ENCODE measurements at regions not wholly inside any gene's neighbourhood (a gene's known extent, or its start where the extent isn't known, plus 50 kb on each side); places are given as distances from the start of the nearest gene placed in this dataset.
"Not testable (repeated sequence)": the region's sequence is repeated elsewhere in the genome, so short reads cannot be mapped to it uniquely, and the experiment has no call there.

DNA sequence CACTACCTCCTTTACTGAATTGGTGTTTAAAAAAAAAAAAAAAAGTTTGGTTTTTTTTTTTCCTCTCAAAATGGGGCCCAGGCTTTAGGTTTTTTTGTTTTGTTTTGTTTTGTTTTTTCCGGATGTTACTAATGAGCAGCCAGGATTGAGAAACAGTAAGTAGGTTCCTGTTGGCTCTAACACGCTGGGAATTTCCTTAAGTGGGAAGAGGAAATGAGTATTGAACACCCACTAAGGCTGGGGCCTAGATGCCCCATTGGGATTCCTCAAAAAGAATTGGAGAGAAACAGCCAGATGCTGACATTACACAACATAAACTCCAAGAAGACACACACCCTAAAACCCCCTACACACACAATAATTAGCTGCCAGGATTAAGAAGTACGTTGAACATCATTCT, 102.2 kb upstream of the NANOS1 start:
- no peak for ATAC-seq

GRCh38 chr10:118930614-118931013, 98.9 kb upstream of the NANOS1 start:
- H3K27me3 Mint-ChIP-seq, result peaks cover 23% of the 10 kb centered on the region
- no peaks in the 10 kb centered on the region for H3K4me1 Mint-ChIP-seq
- peaks cover 33% of the 10 kb centered on the region for H3K9me3 Mint-ChIP-seq
- H3K27ac Mint-ChIP-seq, result no peak overlapping the region
- DNase-seq (no peak), ATAC-seq (no peak)
- H3K4me3 Mint-ChIP-seq, result no peak overlapping the region
- no peaks in the 10 kb centered on the region for H3K36me3 Mint-ChIP-seq (ENCODE audit: low read depth)

More for the DNA sequence above, 102.2 kb upstream of the NANOS1 start:
- H3K27me3 Mint-ChIP-seq, result peaks cover 3% of the 10 kb centered on the region
- no peaks in the 10 kb centered on the region for H3K4me1 Mint-ChIP-seq
- H3K27ac Mint-ChIP-seq, result no peak overlapping the region
- no peak for DNase-seq
- H3K9me3 Mint-ChIP-seq, result peaks cover 24% of the 10 kb centered on the region
- no peak overlapping the region for H3K4me3 Mint-ChIP-seq
- H3K36me3 Mint-ChIP-seq (ENCODE audit: low read depth), result no peaks in the 10 kb centered on the region

DNA sequence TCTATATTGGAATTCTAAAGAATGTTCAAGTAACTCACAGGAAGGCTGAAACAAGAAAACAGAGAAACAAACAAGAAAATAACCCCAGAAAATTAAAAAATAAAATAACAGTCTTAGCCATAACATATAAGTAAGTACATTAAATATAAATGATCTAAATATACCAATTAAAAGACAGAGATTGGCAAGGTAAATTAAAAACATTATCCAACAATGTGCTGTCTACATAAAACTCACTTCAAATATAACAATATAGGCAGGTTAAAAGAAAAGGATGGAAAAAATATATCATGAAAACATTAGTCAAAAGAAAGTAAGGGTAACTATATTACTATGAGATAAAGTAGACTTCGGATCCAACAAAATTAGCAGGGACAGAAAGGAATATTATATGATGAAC, 98.1 kb upstream of the NANOS1 start:
- Mint-ChIP-seq H3K27ac (no peak overlapping the region), H3K4me1 (no peaks in the 10 kb centered on the region), H3K4me3 (no peak overlapping the region), H3K36me3 (ENCODE audit: low read depth) (no peaks in the 10 kb centered on the region), H3K27me3 (peaks cover 26% of the 10 kb centered on the region), H3K9me3 (peaks cover 33% of the 10 kb centered on the region)
- no peak for ATAC-seq
- no peak for DNase-seq

- ATAC-seq; H3K4me1 Mint-ChIP-seq; DNase-seq; H3K4me3 Mint-ChIP-seq; H3K36me3 Mint-ChIP-seq (ENCODE audit: low read depth); H3K27ac Mint-ChIP-seq: not testable (repeated sequence)
- Mint-ChIP-seq H3K9me3 (peaks cover 33% of the 10 kb centered on the region), H3K27me3 (peaks cover 26% of the 10 kb centered on the region)
These were observed 97.4 kb upstream of the NANOS1 start for GRCh38 chr10:118932154-118932553.

- Mint-ChIP-seq H3K36me3 (ENCODE audit: low read depth) (no peaks in the 10 kb centered on the region), H3K27me3 (peaks cover 53% of the 10 kb centered on the region), H3K27ac (no peak overlapping the region), H3K9me3 (peaks cover 10% of the 10 kb centered on the region), H3K4me3 (no peak overlapping the region), H3K4me1 (no peaks in the 10 kb centered on the region)
- DNase-seq (no peak), ATAC-seq (no peak)
These were observed 92.3 kb upstream of the NANOS1 start for GRCh38 chr10:118937226-118937625.

- Mint-ChIP-seq H3K27me3 (peaks cover 35% of the 10 kb centered on the region), H3K27ac (no peak overlapping the region), H3K4me1 (no peaks in the 10 kb centered on the region), H3K36me3 (ENCODE audit: low read depth) (no peaks in the 10 kb centered on the region), H3K9me3 (no peaks in the 10 kb centered on the region), H3K4me3 (no peak overlapping the region)
- DNase-seq, result no peak
- no peak for ATAC-seq
These were observed 90.1 kb upstream of the NANOS1 start for GRCh38 chr10:118939211-118940007.

GRCh38 chr10:118940386-118940785, 89.1 kb upstream of the NANOS1 start:
- H3K9me3 Mint-ChIP-seq, result no peaks in the 10 kb centered on the region
- no peak overlapping the region for H3K4me3 Mint-ChIP-seq
- H3K4me1 Mint-ChIP-seq, result no peaks in the 10 kb centered on the region
- no peak for ATAC-seq
- H3K36me3 Mint-ChIP-seq (ENCODE audit: low read depth), result no peaks in the 10 kb centered on the region
- peaks cover 33% of the 10 kb centered on the region for H3K27me3 Mint-ChIP-seq
- no peak overlapping the region for H3K27ac Mint-ChIP-seq
- no peak for DNase-seq

DNA sequence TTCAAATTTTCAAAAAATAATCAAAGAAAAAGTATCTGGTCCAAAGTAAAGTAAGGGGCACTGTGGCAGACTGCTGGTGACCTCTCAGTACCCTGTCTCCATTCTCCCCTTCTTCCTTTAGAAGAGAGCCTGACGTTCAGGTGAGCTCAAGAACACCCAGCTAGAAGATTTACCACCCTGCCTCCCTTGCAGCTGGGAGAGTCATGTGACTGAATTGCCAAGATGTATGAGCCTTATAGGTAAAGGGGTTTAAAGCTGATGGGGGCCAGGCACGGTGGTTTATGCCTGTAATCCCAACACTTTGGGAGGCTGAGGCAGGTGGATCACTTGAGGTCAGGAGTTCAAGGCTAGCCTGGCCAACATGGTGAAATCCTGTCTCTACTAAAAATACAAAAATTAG, 86.3 kb upstream of the NANOS1 start:
- no peaks in the 10 kb centered on the region for H3K36me3 Mint-ChIP-seq (ENCODE audit: low read depth)
- H3K27me3 Mint-ChIP-seq, result peaks cover 28% of the 10 kb centered on the region
- H3K4me3 Mint-ChIP-seq, result no peak overlapping the region
- no peak for ATAC-seq
- H3K27ac Mint-ChIP-seq, result no peak overlapping the region
- H3K9me3 Mint-ChIP-seq, result no peaks in the 10 kb centered on the region
- DNase-seq, result no peak
- H3K4me1 Mint-ChIP-seq, result no peaks in the 10 kb centered on the region

- no peaks in the 10 kb centered on the region for H3K4me1 Mint-ChIP-seq
- no peak overlapping the region for H3K27ac Mint-ChIP-seq
These were observed 84.4 kb upstream of the NANOS1 start for GRCh38 chr10:118944959-118945633.

GRCh38 chr10:118948786-118949185, 80.7 kb upstream of the NANOS1 start:
- H3K4me3 Mint-ChIP-seq, result no peak overlapping the region
- no peaks in the 10 kb centered on the region for H3K9me3 Mint-ChIP-seq
- ATAC-seq, result no peak
- H3K27me3 Mint-ChIP-seq, result peaks cover 12% of the 10 kb centered on the region
- DNase-seq, result no peak
- H3K27ac Mint-ChIP-seq, result no peak overlapping the region
- H3K4me1 Mint-ChIP-seq, result no peaks in the 10 kb centered on the region
- H3K36me3 Mint-ChIP-seq (ENCODE audit: low read depth), result no peaks in the 10 kb centered on the region

More at GRCh38 chr10:118944959-118945633, 84.4 kb upstream of the NANOS1 start:
- DNase-seq, result no peak
- Mint-ChIP-seq H3K9me3 (no peaks in the 10 kb centered on the region), H3K27me3 (peaks cover 23% of the 10 kb centered on the region), H3K36me3 (ENCODE audit: low read depth) (no peaks in the 10 kb centered on the region), H3K4me3 (no peak overlapping the region)
- no peak for ATAC-seq

DNA sequence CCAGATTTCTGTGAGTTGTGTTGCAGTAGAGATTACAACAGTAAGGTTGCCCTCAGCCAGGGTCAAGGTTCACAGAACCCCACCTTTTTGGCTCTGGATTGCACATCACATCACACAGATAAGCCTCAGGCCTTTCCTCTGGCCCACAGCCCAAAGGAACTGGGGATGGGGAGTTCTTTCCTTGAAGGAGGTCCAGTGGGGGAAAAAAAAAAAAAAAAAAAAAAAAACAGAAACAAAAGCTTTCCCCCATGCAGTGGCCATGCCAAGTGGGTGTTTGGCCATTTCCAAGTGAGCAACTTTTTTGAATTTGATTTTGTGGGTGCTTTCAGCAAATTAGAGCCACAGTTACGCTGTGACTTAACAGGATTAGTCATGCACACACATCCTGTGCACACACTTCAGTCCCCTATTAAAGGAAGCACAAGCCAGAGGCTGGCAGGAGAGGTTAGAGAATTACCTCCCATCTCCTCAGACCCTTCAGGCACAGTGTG, 79.3 kb upstream of the NANOS1 start:
- Mint-ChIP-seq H3K36me3 (ENCODE audit: low read depth) (no peaks in the 10 kb centered on the region), H3K9me3 (no peaks in the 10 kb centered on the region), H3K4me3 (no peak overlapping the region), H3K4me1 (no peaks in the 10 kb centered on the region), H3K27me3 (peaks cover 13% of the 10 kb centered on the region), H3K27ac (no peak overlapping the region)
- DNase-seq (no peak), ATAC-seq (no peak)

DNA sequence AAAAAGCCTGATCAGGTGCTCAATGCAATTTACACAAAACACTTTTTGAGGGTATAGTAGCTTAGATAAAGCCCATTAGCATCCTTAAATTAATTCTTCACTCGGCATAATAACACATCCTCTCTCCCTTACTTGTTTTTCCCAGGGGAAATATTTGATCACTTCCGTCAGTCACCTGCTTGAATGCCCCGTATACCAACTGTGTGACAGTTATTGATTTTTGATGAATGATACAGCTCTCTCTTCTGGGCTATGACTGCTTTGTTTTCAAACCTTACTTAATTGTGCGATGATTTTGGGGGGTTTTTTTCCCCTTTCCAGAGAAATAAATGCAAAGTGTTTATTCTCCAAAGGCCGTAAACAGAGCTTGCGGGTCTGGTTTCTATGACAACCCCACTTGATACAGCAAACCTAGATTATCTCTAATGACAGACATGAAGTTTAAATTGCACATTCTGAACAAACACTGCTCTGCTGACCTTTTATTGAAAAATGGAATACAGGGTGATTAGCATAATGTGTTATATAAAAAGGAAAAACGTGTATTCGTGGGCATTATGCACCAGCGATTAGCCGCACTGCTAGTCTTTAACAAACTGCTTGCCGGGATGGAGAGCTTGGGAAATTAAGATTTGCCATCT, 78.4 kb upstream of the NANOS1 start:
- Mint-ChIP-seq H3K4me3 (no peak overlapping the region), H3K27me3 (peaks cover 10% of the 10 kb centered on the region), H3K36me3 (ENCODE audit: low read depth) (no peaks in the 10 kb centered on the region), H3K4me1 (no peaks in the 10 kb centered on the region), H3K27ac (no peak overlapping the region), H3K9me3 (no peaks in the 10 kb centered on the region)
- DNase-seq (no peak), ATAC-seq (no peak)

GRCh38 chr10:118952493-118953295, 76.8 kb upstream of the NANOS1 start:
- Mint-ChIP-seq H3K4me3 (no peak overlapping the region), H3K4me1 (no peaks in the 10 kb centered on the region)
- no peak for DNase-seq

More at GRCh38 chr10:118952493-118953295, 76.8 kb upstream of the NANOS1 start:
- no peaks in the 10 kb centered on the region for H3K36me3 Mint-ChIP-seq (ENCODE audit: low read depth)
- ATAC-seq, result no peak
- H3K9me3 Mint-ChIP-seq, result no peaks in the 10 kb centered on the region
- H3K27me3 Mint-ChIP-seq, result peaks cover 8% of the 10 kb centered on the region
- H3K27ac Mint-ChIP-seq, result no peak overlapping the region

All from activated naive CD8-positive, alpha-beta T cell treated with anti-CD3 and anti-CD28 coated beads, Interleukin-2, amount 50 U/mL, for 24 hours (primary cell).